ENCODE measurements at regions not wholly inside any gene's neighbourhood (a gene's known extent, or its start where the extent isn't known, plus 50 kb on each side); places are given as distances from the start of the nearest gene placed in this dataset.

GRCh38 chr6:133740816-133741215, 148.1 kb upstream of the TCF21 start:
- POLR2A ChIA-PET = no interaction called here
- Histone ChIP-seq H3K4me1 (ENCODE audit: control insufficient read depth, insufficient read depth, low read length) (peaks cover 6% of the 10 kb centered on the region), H3K36me3 (ENCODE audit: control insufficient read depth in 2 of 2, insufficient read depth in 1 of 2, low read length in 2 of 2) (no peaks in the 10 kb centered on the region), H3K27ac (ENCODE audit: extremely low read depth, low read depth, low read length) (no peak overlapping the region), H3K4me3 (ENCODE audit: low read depth, low read length) (no peak overlapping the region), H3K9me3 (ENCODE audit: control insufficient read depth, insufficient read depth, low read depth, low read length) (no peaks in the 10 kb centered on the region)
- TF ChIP-seq ZNF549 (tag by site-specific recombination; IDR thresholded peaks at IDR 0.05) = no peak
- no peak for TF ChIP-seq ZNF776 (tag by site-specific recombination; IDR thresholded peaks at IDR 0.05; ENCODE audit: borderline replicate concordance)
- no peak for TF ChIP-seq BCL11B (tag by site-specific recombination; IDR thresholded peaks at IDR 0.05; ENCODE audit: low read depth)
- TF ChIP-seq ZSCAN5A (tag by site-specific recombination; IDR thresholded peaks at IDR 0.05) = no peak
- no peak for TF ChIP-seq SP7 (tag by site-specific recombination; IDR thresholded peaks at IDR 0.05)
- TF ChIP-seq PRDM2 (tag by site-specific recombination; IDR thresholded peaks at IDR 0.05; ENCODE audit: borderline replicate concordance) = no peak
- TF ChIP-seq ZNF214 (tag by site-specific recombination; IDR thresholded peaks at IDR 0.05; ENCODE audit: borderline replicate concordance) = no peak
- no peak for TF ChIP-seq TCF7L2 (IDR thresholded peaks at IDR 0.05; ENCODE audit: borderline replicate concordance, low read depth, low read length)
- no peak for TF ChIP-seq ZNF621 (tag by site-specific recombination; IDR thresholded peaks at IDR 0.05)
- no peak for TF ChIP-seq HOXC10 (CRISPR knock-in tag; IDR thresholded peaks at IDR 0.05)
- TF ChIP-seq ZBTB7A (tag by site-specific recombination; IDR thresholded peaks at IDR 0.05; ENCODE audit: low read depth) = no peak
- TF ChIP-seq ZNF623 (tag by site-specific recombination; IDR thresholded peaks at IDR 0.05) = no peak
- TF ChIP-seq ZBTB8A (tag by site-specific recombination; IDR thresholded peaks at IDR 0.05) = no peak
- CTCF ChIA-PET = interaction anchor here (0.6 to 1.2 kb wide), 2 partner anchors 69 to 104 kb away, joined by 3 read pairs; no protein-coding TSS in a partner anchor

- Histone ChIP-seq H3K27ac (ENCODE audit: extremely low read depth, low read depth, low read length) (no peak overlapping the region), H3K4me3 (ENCODE audit: low read depth, low read length) (no peak overlapping the region), H3K9me3 (ENCODE audit: control insufficient read depth, insufficient read depth, low read depth, low read length) (no peaks in the 10 kb centered on the region), H3K36me3 (ENCODE audit: control insufficient read depth in 2 of 2, insufficient read depth in 1 of 2, low read length in 2 of 2) (no peaks in the 10 kb centered on the region), H3K4me1 (ENCODE audit: control insufficient read depth, insufficient read depth, low read length) (peaks cover 6% of the 10 kb centered on the region)
- ChIA-PET POLR2A (no interaction called here), CTCF (interaction anchor here (0.6 to 1.3 kb wide), 4 partner anchors 68 to 767 kb away, joined by 3 to 5 read pairs (median 4); no protein-coding TSS in a partner anchor)
- TF ChIP-seq ZNF366 (tag by site-specific recombination; conservative IDR thresholded peaks at IDR 0.05) (peak; percentile 38; the same call in 1 of the 2 replicates), ZNF292 (tag by site-specific recombination; IDR thresholded peaks at IDR 0.05; ENCODE audit: borderline replicate concordance, low read depth) (no peak), ZNF140 (tag by site-specific recombination; IDR thresholded peaks at IDR 0.05) (no peak), ZXDB (tag by site-specific recombination; IDR thresholded peaks at IDR 0.05) (no peak), ZBTB7A (tag by site-specific recombination; IDR thresholded peaks at IDR 0.05; ENCODE audit: low read depth) (no peak), ZBTB21 (tag by site-specific recombination; IDR thresholded peaks at IDR 0.05) (no peak), HOXA7 (CRISPR knock-in tag; IDR thresholded peaks at IDR 0.05; ENCODE audit: borderline replicate concordance) (no peak), PRDM4 (tag by site-specific recombination; IDR thresholded peaks at IDR 0.05) (peak; percentile 38; the same call in 1 of the 2 replicates), ZNF121 (tag by site-specific recombination; IDR thresholded peaks at IDR 0.05) (no peak), SETDB1 (IDR thresholded peaks at IDR 0.05; ENCODE audit: insufficient read length, low read length) (peak; percentile 25), ZNF423 (tag by site-specific recombination; IDR thresholded peaks at IDR 0.05) (no peak), GLIS1 (tag by site-specific recombination; IDR thresholded peaks at IDR 0.05) (peak; percentile 54)
Observed at GRCh38 chr6:133741375-133741861, 147.5 kb upstream of the TCF21 start.

Data from HEK293 (cell line).